SK-N-MC (cell line): ENCODE measurements at regions not wholly inside any gene's neighbourhood (a gene's known extent, or its start where the extent isn't known, plus 50 kb on each side); places are given as distances from the start of the nearest gene placed in this dataset.

Source experiments
- DNase-seq: peaks from one replicate; pipeline ENCODE4 v3.0.0-alpha.2; 2011; ENCODE audit warnings: low read depth, low spot score
- H3K27ac ChIP-seq: fragments of 200-600 bp; sonication (generic); 2 replicates; pipeline ENCODE4 v1.5.1; 2016; ENCODE audit warnings: mixed run types
- H3K36me3 ChIP-seq: fragments of 200-600 bp; sonication (generic); 2 replicates; pipeline ENCODE4 v1.6.1; 2017; ENCODE audit warnings: antibody characterized with exemption, low read length, mixed read lengths; ENCODE audit not compliant: insufficient read depth
- H3K4me3 ChIP-seq: fragments of 200-600 bp; sonication (generic); 2 replicates; pipeline ENCODE4 v1.5.1; 2016
- H3K9ac ChIP-seq: fragments of 200-600 bp; sonication (generic); 2 replicates; pipeline ENCODE4 v1.8.0; 2017; ENCODE audit warnings: mixed run types, mixed read lengths; ENCODE audit not compliant: insufficient read length
- H3K9me3 ChIP-seq: fragments of 200-600 bp; sonication (generic); 2 replicates; pipeline ENCODE4 v1.6.1; 2017; ENCODE audit warnings: low read depth, mild to moderate bottlenecking, antibody characterized with exemption, low read length, moderate library complexity, mixed read lengths
- EZH2 ChIP-seq: fragments of 200-600 bp; sonication (generic); IDR thresholded peaks from one replicate; pipeline ENCODE4 v1.6.1; 2017; ENCODE audit warnings: antibody characterized with exemption
- FOXP2 ChIP-seq: optimal IDR thresholded peaks from 2 replicates; pipeline ENCODE3; 2011; ENCODE audit warnings: mild to moderate bottlenecking, moderate library complexity; ENCODE audit not compliant: insufficient read depth; ENCODE audit errors: extremely low read length, control extremely low read depth
- POLR2AphosphoS5 ChIP-seq: IDR thresholded peaks from 2 replicates; pipeline ENCODE4 v1.6.1; 2012; ENCODE audit warnings: mild to moderate bottlenecking, low read depth, low read length, borderline replicate concordance

- Histone ChIP-seq H3K9ac (no peak overlapping the region), H3K27ac (no peak overlapping the region), H3K4me3 (no peak overlapping the region), H3K36me3 (no peaks in the 10 kb centered on the region), H3K9me3 (no peaks in the 10 kb centered on the region)
- DNase-seq = no peak
- TF ChIP-seq FOXP2 = no peak
- no peak for TF ChIP-seq POLR2AphosphoS5
- TF ChIP-seq EZH2 = no peak
These were observed 162.4 kb downstream of the FOXO1 start for GRCh38 chr13:40503966-40504591.

GRCh38 chr13:40504641-40505040, 161.8 kb downstream of the FOXO1 start:
- no peak for TF ChIP-seq EZH2
- no peak for TF ChIP-seq FOXP2
- no peak for TF ChIP-seq POLR2AphosphoS5
- no peak overlapping the region for H3K4me3 ChIP-seq
- no peaks in the 10 kb centered on the region for H3K36me3 ChIP-seq
- H3K27ac ChIP-seq = no peak overlapping the region
- DNase-seq = no peak
- no peaks in the 10 kb centered on the region for H3K9me3 ChIP-seq
- H3K9ac ChIP-seq = no peak overlapping the region

GRCh38 chr13:40505196-40505595, 161.2 kb downstream of the FOXO1 start:
- no peaks in the 10 kb centered on the region for H3K36me3 ChIP-seq
- no peaks in the 10 kb centered on the region for H3K9me3 ChIP-seq
- no peak overlapping the region for H3K4me3 ChIP-seq
- H3K27ac ChIP-seq = no peak overlapping the region
- H3K9ac ChIP-seq = no peak overlapping the region
- no peak for DNase-seq
- TF ChIP-seq FOXP2 (no peak), EZH2 (no peak), POLR2AphosphoS5 (no peak)
